ENCODE measurements at regions not wholly inside any gene's neighbourhood (a gene's known extent, or its start where the extent isn't known, plus 50 kb on each side); places are given as distances from the start of the nearest gene placed in this dataset.

DNA sequence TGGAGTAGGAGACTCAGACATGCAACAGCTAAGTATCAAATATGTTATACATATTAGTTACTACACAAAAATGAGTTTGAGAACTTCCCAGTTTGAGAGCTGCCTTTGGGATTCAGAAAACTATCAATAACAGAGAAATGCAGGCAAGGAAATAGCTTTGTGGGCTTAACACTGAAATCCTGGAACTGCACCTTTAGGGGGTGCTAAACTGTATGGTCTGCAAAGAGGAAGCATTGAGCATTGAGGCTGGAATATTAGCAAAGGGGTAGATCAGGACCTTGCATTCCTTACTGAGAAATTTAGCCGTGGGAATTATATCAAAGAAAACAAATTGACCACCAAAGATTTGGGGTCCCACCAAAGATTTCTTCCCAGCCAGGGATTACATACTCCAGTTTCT is 580.0 kb downstream of the ZNF385D start:
- Histone ChIP-seq H3K9me3 (ENCODE audit: control insufficient read depth, low read depth, low read length) (no peaks in the 10 kb centered on the region), H2BK12ac (ENCODE audit: insufficient read length, low read depth, low read length) (no peak overlapping the region), H3K14ac (ENCODE audit: insufficient read depth, low read length) (no peak overlapping the region), H2AK5ac (ENCODE audit: insufficient read length, low read length) (no peak overlapping the region), H4K91ac (ENCODE audit: insufficient read length, low read depth, low read length) (no peak overlapping the region), H2BK15ac (ENCODE audit: low read depth, low read length) (no peak overlapping the region), H3K4me2 (ENCODE audit: insufficient read depth, insufficient read length, low read length) (no peak overlapping the region), H3K4ac (ENCODE audit: low read depth, low read length) (no peak overlapping the region), H3T11ph (ENCODE audit: low read length) (no peak overlapping the region), H3K79me1 (ENCODE audit: insufficient read depth, low read depth, low read length, poor library complexity, severe bottlenecking) (no peaks in the 10 kb centered on the region), H3K79me2 (ENCODE audit: insufficient read depth, low read length) (no peaks in the 10 kb centered on the region), H3K27me3 (ENCODE audit: insufficient read depth, low read length) (no peaks in the 10 kb centered on the region), H3K27ac (ENCODE audit: insufficient read length, low read depth, low read length) (no peak overlapping the region), H4K8ac (replicated peaks; ENCODE audit: insufficient read length, low read depth, low read length) (no peak overlapping the region), H2BK5ac (ENCODE audit: insufficient read length, low read length) (no peak overlapping the region), H4K20me1 (ENCODE audit: control insufficient read depth, insufficient read depth, insufficient read length) (no peaks in the 10 kb centered on the region), H3K23me2 (ENCODE audit: insufficient read length, low read depth, low read length, poor library complexity, severe bottlenecking) (no peaks in the 10 kb centered on the region), H4K5ac (ENCODE audit: insufficient read length, low read depth, low read length) (no peak overlapping the region), H3K23ac (ENCODE audit: insufficient read length, low read depth, low read length) (no peak overlapping the region), H3K4me1 (ENCODE audit: insufficient read depth, low read length) (no peaks in the 10 kb centered on the region), H2BK20ac (ENCODE audit: low read depth, low read length, poor library complexity, severe bottlenecking) (no peak overlapping the region), H3K9ac (ENCODE audit: extremely low read depth, insufficient read length, low read length) (no peak overlapping the region), H3K18ac (ENCODE audit: insufficient read length, low read depth, low read length) (no peak overlapping the region), H2BK120ac (ENCODE audit: low read depth, low read length, poor library complexity, severe bottlenecking) (no peak overlapping the region), H3K56ac (ENCODE audit: insufficient read length, low read depth, low read length) (no peak overlapping the region), H2AFZ (ENCODE audit: low read length) (no peak overlapping the region)
- DNase-seq, result peak; percentile 34
- Mint-ChIP-seq H3K9me3 (peaks cover under 1 to 1% of the 10 kb centered on the region in 2 experiments; a peak in 3 of 5 replicates), H3K4me3 (no peak overlapping the region), H3K27me3 (ENCODE audit: low read depth) (no peaks in the 10 kb centered on the region), H3K27ac (no peak overlapping the region), H3K4me1 (peaks cover 23 to 27% of the 10 kb centered on the region in 2 experiments), H3K36me3 (ENCODE audit: insufficient read depth in 1 of 3, low read depth in 3 of 3) (no peaks in the 10 kb centered on the region)
- TF ChIP-seq, protein P1, sequence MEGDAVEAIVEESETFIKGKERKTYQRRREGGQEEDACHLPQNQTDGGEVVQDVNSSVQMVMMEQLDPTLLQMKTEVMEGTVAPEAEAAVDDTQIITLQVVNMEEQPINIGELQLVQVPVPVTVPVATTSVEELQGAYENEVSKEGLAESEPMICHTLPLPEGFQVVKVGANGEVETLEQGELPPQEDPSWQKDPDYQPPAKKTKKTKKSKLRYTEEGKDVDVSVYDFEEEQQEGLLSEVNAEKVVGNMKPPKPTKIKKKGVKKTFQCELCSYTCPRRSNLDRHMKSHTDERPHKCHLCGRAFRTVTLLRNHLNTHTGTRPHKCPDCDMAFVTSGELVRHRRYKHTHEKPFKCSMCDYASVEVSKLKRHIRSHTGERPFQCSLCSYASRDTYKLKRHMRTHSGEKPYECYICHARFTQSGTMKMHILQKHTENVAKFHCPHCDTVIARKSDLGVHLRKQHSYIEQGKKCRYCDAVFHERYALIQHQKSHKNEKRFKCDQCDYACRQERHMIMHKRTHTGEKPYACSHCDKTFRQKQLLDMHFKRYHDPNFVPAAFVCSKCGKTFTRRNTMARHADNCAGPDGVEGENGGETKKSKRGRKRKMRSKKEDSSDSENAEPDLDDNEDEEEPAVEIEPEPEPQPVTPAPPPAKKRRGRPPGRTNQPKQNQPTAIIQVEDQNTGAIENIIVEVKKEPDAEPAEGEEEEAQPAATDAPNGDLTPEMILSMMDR (conservative IDR thresholded peaks at IDR 0.05), result peak; percentile 77
- WGBS (ENCODE audit: extremely low coverage, insufficient read length, low lambda C conversion rate), result no CpG with 5 or more reads among the region's 1 CpG

All from H9 (cell line).